IMR-90 (cell line): ENCODE measurements at regions not wholly inside any gene's neighbourhood (a gene's known extent, or its start where the extent isn't known, plus 50 kb on each side); places are given as distances from the start of the nearest gene placed in this dataset.

ENCODE experiments used
- BHLHE40 ChIP-seq: fragments of 150-350 bp; IDR thresholded peaks from 2 replicates; pipeline ENCODE4 v1.6.1; 2016; ENCODE audit warnings: mild to moderate bottlenecking, low read depth, low read length
- CHD1 ChIP-seq: IDR thresholded peaks from 2 replicates; pipeline ENCODE4 v1.6.1; 2012; ENCODE audit warnings: low read depth, low read length, improper control_type of control experiment
- ELK1 ChIP-seq: fragments of 150-350 bp; IDR thresholded peaks from 2 replicates; pipeline ENCODE4 v1.6.1; 2016; ENCODE audit warnings: low read depth, mild to moderate bottlenecking, low read length, moderate library complexity, borderline replicate concordance
- MAFK ChIP-seq: IDR thresholded peaks from 2 replicates; pipeline ENCODE4 v1.6.1; 2012; ENCODE audit warnings: low read depth, low read length, improper control_type of control experiment
- MXI1 ChIP-seq: IDR thresholded peaks from 2 replicates; pipeline ENCODE4 v1.6.1; 2012; ENCODE audit warnings: low read depth, mild to moderate bottlenecking, low read length, moderate library complexity, borderline replicate concordance
- POLR2A ChIP-seq: IDR thresholded peaks from 2 replicates; pipeline ENCODE4 v1.6.1; 2012; ENCODE audit warnings: mild to moderate bottlenecking, low read depth, low read length
- RFX5 ChIP-seq: IDR thresholded peaks from 2 replicates; pipeline ENCODE4 v1.8.0; 2012; ENCODE audit warnings: low read depth, mild to moderate bottlenecking, low read length, moderate library complexity
- SMC3 ChIP-seq: fragments of 150-350 bp; IDR thresholded peaks from 2 replicates; pipeline ENCODE4 v1.6.1; 2016; ENCODE audit warnings: low read depth, mild to moderate bottlenecking, antibody characterized with exemption, low read length, moderate library complexity
- USF2 ChIP-seq: fragments of 150-350 bp; IDR thresholded peaks from 2 replicates; pipeline ENCODE4 v1.6.1; 2017; ENCODE audit warnings: mild to moderate bottlenecking, antibody characterized with exemption, low read length, low read depth
- TF ChIP-seq, protein P1 (sequence below): conservative IDR thresholded peaks from 2 replicates; pipeline ENCODE4 v1.5.1; 2012; ENCODE audit warnings: mild to moderate bottlenecking, low read depth, low read length, improper control_type of control experiment

DNA sequence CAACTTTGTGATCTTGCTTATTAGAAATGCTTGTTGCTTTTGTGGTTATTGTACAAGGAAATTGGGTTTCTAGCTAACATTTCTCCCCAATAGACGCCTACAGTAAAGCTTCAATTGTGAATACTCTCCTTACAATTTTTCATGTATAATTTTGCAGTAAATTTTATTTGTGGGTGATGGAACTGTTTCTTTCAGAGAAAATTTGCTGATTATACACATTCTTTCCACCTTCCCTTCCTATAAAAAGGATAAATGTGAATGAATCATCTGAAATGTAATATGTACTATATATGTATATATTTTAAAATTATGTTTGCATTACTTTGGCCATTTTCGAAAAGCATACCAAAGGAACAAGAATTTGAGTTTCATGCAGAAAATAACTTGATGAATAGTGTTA is 162.7 kb upstream of the CRBN start:
- TF ChIP-seq POLR2A (no peak), MAFK (peak; percentile 31; the same call in 1 of the 2 replicates), CHD1 (no peak), SMC3 (no peak), USF2 (no peak), ELK1 (no peak), MXI1 (no peak), BHLHE40 (no peak), RFX5 (no peak)
- TF ChIP-seq, protein P1, sequence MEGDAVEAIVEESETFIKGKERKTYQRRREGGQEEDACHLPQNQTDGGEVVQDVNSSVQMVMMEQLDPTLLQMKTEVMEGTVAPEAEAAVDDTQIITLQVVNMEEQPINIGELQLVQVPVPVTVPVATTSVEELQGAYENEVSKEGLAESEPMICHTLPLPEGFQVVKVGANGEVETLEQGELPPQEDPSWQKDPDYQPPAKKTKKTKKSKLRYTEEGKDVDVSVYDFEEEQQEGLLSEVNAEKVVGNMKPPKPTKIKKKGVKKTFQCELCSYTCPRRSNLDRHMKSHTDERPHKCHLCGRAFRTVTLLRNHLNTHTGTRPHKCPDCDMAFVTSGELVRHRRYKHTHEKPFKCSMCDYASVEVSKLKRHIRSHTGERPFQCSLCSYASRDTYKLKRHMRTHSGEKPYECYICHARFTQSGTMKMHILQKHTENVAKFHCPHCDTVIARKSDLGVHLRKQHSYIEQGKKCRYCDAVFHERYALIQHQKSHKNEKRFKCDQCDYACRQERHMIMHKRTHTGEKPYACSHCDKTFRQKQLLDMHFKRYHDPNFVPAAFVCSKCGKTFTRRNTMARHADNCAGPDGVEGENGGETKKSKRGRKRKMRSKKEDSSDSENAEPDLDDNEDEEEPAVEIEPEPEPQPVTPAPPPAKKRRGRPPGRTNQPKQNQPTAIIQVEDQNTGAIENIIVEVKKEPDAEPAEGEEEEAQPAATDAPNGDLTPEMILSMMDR = no peak
